SK-N-MC (cell line): ENCODE measurements at regions not wholly inside any gene's neighbourhood (a gene's known extent, or its start where the extent isn't known, plus 50 kb on each side); places are given as distances from the start of the nearest gene placed in this dataset.

Experiments
- DNase-seq: peaks from one replicate; pipeline ENCODE4 v3.0.0-alpha.2; 2011; ENCODE audit warnings: low read depth, low spot score
- H3K27ac ChIP-seq: fragments of 200-600 bp; sonication (generic); 2 replicates; pipeline ENCODE4 v1.5.1; 2016; ENCODE audit warnings: mixed run types
- H3K36me3 ChIP-seq: fragments of 200-600 bp; sonication (generic); 2 replicates; pipeline ENCODE4 v1.6.1; 2017; ENCODE audit warnings: antibody characterized with exemption, low read length, mixed read lengths; ENCODE audit not compliant: insufficient read depth
- H3K4me3 ChIP-seq: fragments of 200-600 bp; sonication (generic); 2 replicates; pipeline ENCODE4 v1.5.1; 2016
- H3K9ac ChIP-seq: fragments of 200-600 bp; sonication (generic); 2 replicates; pipeline ENCODE4 v1.8.0; 2017; ENCODE audit warnings: mixed run types, mixed read lengths; ENCODE audit not compliant: insufficient read length
- H3K9me3 ChIP-seq: fragments of 200-600 bp; sonication (generic); 2 replicates; pipeline ENCODE4 v1.6.1; 2017; ENCODE audit warnings: low read depth, mild to moderate bottlenecking, antibody characterized with exemption, low read length, moderate library complexity, mixed read lengths
- EZH2 ChIP-seq: fragments of 200-600 bp; sonication (generic); IDR thresholded peaks from one replicate; pipeline ENCODE4 v1.6.1; 2017; ENCODE audit warnings: antibody characterized with exemption
- FOXP2 ChIP-seq: optimal IDR thresholded peaks from 2 replicates; pipeline ENCODE3; 2011; ENCODE audit warnings: mild to moderate bottlenecking, moderate library complexity; ENCODE audit not compliant: insufficient read depth; ENCODE audit errors: extremely low read length, control extremely low read depth
- POLR2AphosphoS5 ChIP-seq: IDR thresholded peaks from 2 replicates; pipeline ENCODE4 v1.6.1; 2012; ENCODE audit warnings: mild to moderate bottlenecking, low read depth, low read length, borderline replicate concordance

GRCh38 chr2:129912066-129912820 is 67.2 kb upstream of the RAB6C start:
- H3K4me3 ChIP-seq, result no peak overlapping the region
- no peak overlapping the region for H3K9ac ChIP-seq
- no peaks in the 10 kb centered on the region for H3K9me3 ChIP-seq
- no peak overlapping the region for H3K27ac ChIP-seq
- TF ChIP-seq FOXP2, result no peak
- TF ChIP-seq EZH2, result no peak
- no peak for TF ChIP-seq POLR2AphosphoS5
- no peak for DNase-seq
- no peaks in the 10 kb centered on the region for H3K36me3 ChIP-seq

GRCh38 chr2:129912871-129913694 is 66.4 kb upstream of the RAB6C start:
- Histone ChIP-seq H3K9ac (no peak overlapping the region), H3K9me3 (no peaks in the 10 kb centered on the region), H3K27ac (no peak overlapping the region), H3K4me3 (no peak overlapping the region), H3K36me3 (no peaks in the 10 kb centered on the region)
- TF ChIP-seq EZH2 (no peak), POLR2AphosphoS5 (no peak), FOXP2 (no peak)
- no peak for DNase-seq

GRCh38 chr2:129913695-129914495 is 65.6 kb upstream of the RAB6C start:
- TF ChIP-seq EZH2 (no peak), POLR2AphosphoS5 (no peak), FOXP2 (no peak)
- Histone ChIP-seq H3K9ac (no peak overlapping the region), H3K4me3 (no peak overlapping the region), H3K9me3 (no peaks in the 10 kb centered on the region), H3K27ac (no peak overlapping the region), H3K36me3 (no peaks in the 10 kb centered on the region)
- DNase-seq, result no peak

GRCh38 chr2:129914538-129915302 is 64.7 kb upstream of the RAB6C start:
- Histone ChIP-seq H3K27ac (no peak overlapping the region), H3K36me3 (no peaks in the 10 kb centered on the region), H3K9me3 (no peaks in the 10 kb centered on the region), H3K4me3 (no peak overlapping the region), H3K9ac (no peak overlapping the region)
- TF ChIP-seq FOXP2, result no peak
- TF ChIP-seq POLR2AphosphoS5, result no peak
- no peak for TF ChIP-seq EZH2
- no peak for DNase-seq

- H3K4me3 ChIP-seq, result no peak overlapping the region
- H3K36me3 ChIP-seq, result no peaks in the 10 kb centered on the region
- no peak overlapping the region for H3K9ac ChIP-seq
- H3K9me3 ChIP-seq, result no peaks in the 10 kb centered on the region
- TF ChIP-seq POLR2AphosphoS5, result no peak
- no peak for TF ChIP-seq EZH2
- TF ChIP-seq FOXP2, result no peak
- no peak for DNase-seq
- no peak overlapping the region for H3K27ac ChIP-seq
Measured at GRCh38 chr2:129915303-129915840, 64.1 kb upstream of the RAB6C start.

GRCh38 chr2:129918604-129919003 is 60.9 kb upstream of the RAB6C start:
- Histone ChIP-seq H3K9ac (no peak overlapping the region), H3K9me3 (no peaks in the 10 kb centered on the region), H3K4me3 (no peak overlapping the region), H3K36me3 (no peaks in the 10 kb centered on the region), H3K27ac (no peak overlapping the region)
- DNase-seq, result no peak
- TF ChIP-seq EZH2 (no peak), POLR2AphosphoS5 (no peak), FOXP2 (no peak)

GRCh38 chr2:129922571-129923264 is 56.7 kb upstream of the RAB6C start:
- Histone ChIP-seq H3K9me3 (no peaks in the 10 kb centered on the region), H3K4me3 (no peak overlapping the region), H3K27ac (no peak overlapping the region), H3K9ac (no peak overlapping the region), H3K36me3 (no peaks in the 10 kb centered on the region)
- TF ChIP-seq POLR2AphosphoS5 (no peak), FOXP2 (no peak), EZH2 (no peak)
- no peak for DNase-seq
